Activated T-cell treated with anti-CD3 and anti-CD28 coated beads, Interleukin-2, amount 50 U/mL, for 48 hours (primary cell): ENCODE measurements at regions not wholly inside any gene's neighbourhood (a gene's known extent, or its start where the extent isn't known, plus 50 kb on each side); places are given as distances from the start of the nearest gene placed in this dataset.
"Not testable (repeated sequence)": the region's sequence is repeated elsewhere in the genome, so short reads cannot be mapped to it uniquely, and the experiment has no call there.

Source experiments
- DNase-seq, 2 experiments: peaks; one replicate each; pipeline ENCODE4 v3.0.0-alpha.2; 2020

GRCh38 chr7:136527554-136527953, 340.9 kb upstream of the CHRM2 start:
- no peak for DNase-seq

- no peak for DNase-seq
Measured at GRCh38 chr7:136526408-136527105, 341.9 kb upstream of the CHRM2 start.

- DNase-seq = no peak
Measured at GRCh38 chr7:136523571-136523970, 344.9 kb upstream of the CHRM2 start.

GRCh38 chr7:136517971-136518370, 350.5 kb upstream of the CHRM2 start:
- no peak for DNase-seq

- no peak for DNase-seq
Measured at GRCh38 chr7:136514776-136515175, 353.7 kb upstream of the CHRM2 start.

GRCh38 chr7:136513744-136514143, 354.7 kb upstream of the CHRM2 start:
- DNase-seq = no peak

GRCh38 chr7:136509466-136509865, 359.0 kb upstream of the CHRM2 start:
- DNase-seq = no peak

- DNase-seq = no peak
Measured at GRCh38 chr7:136502162-136502561, 366.3 kb upstream of the CHRM2 start.

- no peak for DNase-seq
Measured at GRCh38 chr7:136501151-136501550, 367.3 kb upstream of the CHRM2 start.

- DNase-seq = no peak
Measured at GRCh38 chr7:136496551-136496950, 371.9 kb upstream of the CHRM2 start.

GRCh38 chr7:136495081-136495480, 373.4 kb upstream of the CHRM2 start:
- no peak for DNase-seq

- DNase-seq = no peak
Measured at GRCh38 chr7:136492366-136492765, 376.1 kb upstream of the CHRM2 start.

GRCh38 chr7:136489808-136490207, 378.6 kb upstream of the CHRM2 start:
- no peak for DNase-seq

- no peak for DNase-seq
Measured at GRCh38 chr7:136480901-136481300, 387.6 kb upstream of the CHRM2 start.

- no peak for DNase-seq
Measured at GRCh38 chr7:136479922-136480321, 388.5 kb upstream of the CHRM2 start.

GRCh38 chr7:136470179-136470578, 398.3 kb upstream of the CHRM2 start:
- no peak for DNase-seq

- DNase-seq = no peak
Measured at GRCh38 chr7:136452949-136453348, 415.5 kb upstream of the CHRM2 start.

- no peak for DNase-seq
Measured at GRCh38 chr7:136446751-136447150, 421.7 kb upstream of the CHRM2 start.

- DNase-seq = no peak
Measured at GRCh38 chr7:136441835-136442234, 426.6 kb upstream of the CHRM2 start.

GRCh38 chr7:136431736-136432135, 436.7 kb upstream of the CHRM2 start:
- DNase-seq = not testable (repeated sequence)

- no peak for DNase-seq
Measured at GRCh38 chr7:136424058-136424457, 444.4 kb upstream of the CHRM2 start.

GRCh38 chr7:136419740-136420139, 442.6 kb upstream of the MTPN start:
- not testable (repeated sequence) for DNase-seq

- DNase-seq = no peak
Measured at GRCh38 chr7:136412952-136413351, 435.8 kb upstream of the MTPN start.

GRCh38 chr7:136405931-136406777, 429.0 kb upstream of the MTPN start:
- peak; percentile 18 to 20 for DNase-seq
